ENCODE measurements at regions not wholly inside any gene's neighbourhood (a gene's known extent, or its start where the extent isn't known, plus 50 kb on each side); places are given as distances from the start of the nearest gene placed in this dataset.
"Not testable (repeated sequence)": the region's sequence is repeated elsewhere in the genome, so short reads cannot be mapped to it uniquely, and the experiment has no call there.

DNA sequence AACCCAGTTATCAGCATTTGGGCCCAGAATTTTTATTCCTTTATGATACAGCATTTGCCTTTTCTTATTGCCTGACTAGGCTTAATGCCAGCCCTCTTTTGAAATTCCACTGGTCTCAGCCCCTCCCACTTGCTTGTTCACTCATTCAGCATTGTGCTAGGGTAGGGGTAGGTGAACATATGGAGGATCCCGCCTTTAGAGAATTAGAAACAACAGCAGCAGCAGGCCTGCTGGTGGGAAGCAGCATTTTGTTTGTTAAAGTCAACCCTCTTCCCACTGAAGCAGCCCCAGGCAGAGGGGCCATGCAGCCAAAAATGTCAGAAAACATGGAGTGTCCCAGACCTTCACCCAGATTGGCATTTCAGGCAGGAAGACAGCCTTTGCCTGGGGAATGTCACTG, 1355.2 kb downstream of the CDH8 start:
- DNase-seq (ENCODE audit: low spot score): no peak

DNA sequence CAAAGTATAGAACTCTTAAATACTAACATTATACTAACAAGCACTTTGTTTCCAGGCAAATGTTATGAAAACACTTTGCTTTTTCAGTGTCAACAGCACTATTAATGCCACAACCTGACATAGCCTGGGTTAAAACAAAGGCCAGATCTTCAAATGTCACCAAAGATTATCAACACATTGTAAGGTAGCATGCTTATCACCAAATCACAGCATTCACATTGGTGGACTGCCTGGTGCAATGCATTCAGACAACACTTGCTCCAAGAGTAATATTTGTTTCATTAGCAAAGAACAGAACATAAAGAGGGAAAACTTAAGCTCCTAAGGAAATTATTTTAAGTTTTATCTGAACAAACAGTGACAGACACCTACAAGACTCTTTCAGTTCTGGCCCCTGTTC, 1361.2 kb downstream of the CDH8 start:
- no peak for DNase-seq (ENCODE audit: low spot score)

DNA sequence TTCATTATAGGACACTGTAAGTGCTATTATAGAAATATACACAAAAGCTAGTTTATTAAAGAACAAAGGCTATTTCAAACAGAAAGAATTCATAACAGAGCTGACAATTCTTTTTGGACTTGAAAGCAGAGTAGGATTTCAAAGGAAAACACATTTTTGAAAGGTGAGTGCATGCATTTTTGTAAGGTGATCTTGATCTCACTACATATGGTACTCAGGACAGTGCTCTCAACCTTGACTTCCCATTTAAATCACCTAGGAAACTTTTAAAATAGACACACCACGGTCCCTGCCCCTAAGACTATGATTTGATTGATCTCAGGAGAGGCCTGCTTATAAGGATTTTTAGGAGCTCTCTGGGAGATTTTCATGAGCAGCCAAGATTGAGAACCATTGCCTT, 1362.0 kb downstream of the CDH8 start:
- DNase-seq (ENCODE audit: low spot score): no peak

DNA sequence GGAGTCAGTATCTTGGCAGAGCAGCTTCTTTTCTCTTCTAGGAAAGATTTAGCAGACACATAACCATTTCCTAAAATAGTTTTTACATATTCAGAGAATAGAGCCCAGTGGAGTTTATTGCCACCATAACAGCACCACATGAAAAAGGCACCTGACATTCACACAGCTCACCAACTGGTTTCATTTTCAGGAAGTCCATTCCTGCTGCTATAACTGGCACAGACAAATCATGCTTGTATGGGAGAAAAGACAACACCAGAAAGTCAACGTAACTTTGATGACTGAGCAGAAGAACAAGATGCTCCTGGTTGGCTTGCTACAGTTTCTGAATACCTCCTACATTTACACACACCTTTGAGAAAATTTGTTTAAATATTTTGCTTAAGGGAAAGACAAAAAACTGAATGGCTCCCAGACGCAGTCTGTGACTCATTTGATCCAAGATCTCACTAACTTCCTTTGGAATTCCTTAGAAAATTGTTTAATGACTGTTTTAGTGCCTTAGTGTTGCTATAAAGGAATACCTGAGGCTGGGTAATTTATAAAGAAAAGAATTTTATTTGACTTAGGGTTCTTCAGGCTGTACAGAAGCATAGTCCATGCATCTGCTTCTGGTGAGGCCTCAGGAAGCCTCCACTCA, 1380.6 kb downstream of the CDH8 start:
- DNase-seq (ENCODE audit: low spot score): no peak

DNA sequence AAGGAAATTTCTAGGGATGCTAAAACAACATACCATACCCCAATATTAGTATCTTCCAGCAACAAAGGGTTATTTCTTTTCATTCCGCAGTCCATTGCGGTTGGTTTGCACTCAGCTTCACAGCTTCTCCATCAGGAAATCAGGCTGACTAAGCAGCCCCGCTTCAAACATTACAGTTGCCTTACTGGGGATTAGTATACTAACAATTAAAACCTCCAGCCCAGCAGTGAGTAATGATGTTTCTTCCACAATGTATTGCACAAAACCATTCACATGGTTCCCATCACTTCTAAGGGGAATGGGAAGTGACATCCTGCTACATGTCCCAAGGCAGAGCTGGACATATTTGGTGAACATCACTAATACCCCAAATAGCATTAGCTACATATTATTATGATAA, 1384.9 kb downstream of the CDH8 start:
- DNase-seq (ENCODE audit: low spot score): no peak

DNA sequence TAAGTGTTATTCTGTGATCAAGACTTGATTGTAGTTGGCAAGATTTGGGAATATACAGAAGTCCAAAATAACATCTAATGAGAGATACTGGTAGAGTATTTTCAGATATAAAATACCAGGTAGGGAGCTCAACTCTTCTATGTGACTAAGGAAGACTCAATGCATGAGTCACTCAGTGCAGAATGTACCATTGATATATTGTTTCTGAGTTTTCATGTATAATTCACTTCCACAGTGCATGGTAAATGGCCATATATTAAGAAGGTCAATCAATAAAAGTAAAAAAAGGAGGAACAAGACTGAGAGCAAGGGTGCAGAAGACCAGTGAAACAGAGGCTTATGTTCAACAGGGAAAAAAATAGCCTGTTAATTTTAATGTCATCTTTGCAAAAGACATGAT, 1387.9 kb downstream of the CDH8 start:
- DNase-seq (ENCODE audit: low spot score): no peak

DNA sequence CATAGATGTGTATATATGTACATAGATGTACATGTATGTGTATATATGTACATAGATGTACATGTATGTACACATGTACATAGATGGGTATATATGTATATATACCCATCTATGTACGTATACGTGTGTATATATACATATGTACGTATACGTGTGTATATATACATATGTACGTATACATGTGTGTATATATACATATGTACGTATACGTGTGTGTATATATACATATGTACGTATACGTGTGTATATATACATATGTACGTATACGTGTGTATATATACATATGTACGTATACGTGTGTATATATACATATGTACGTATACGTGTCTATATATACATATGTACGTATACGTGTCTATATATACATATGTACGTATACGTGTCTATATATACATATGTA, 1388.8 kb downstream of the CDH8 start:
- DNase-seq (ENCODE audit: low spot score): not testable (repeated sequence)

DNA sequence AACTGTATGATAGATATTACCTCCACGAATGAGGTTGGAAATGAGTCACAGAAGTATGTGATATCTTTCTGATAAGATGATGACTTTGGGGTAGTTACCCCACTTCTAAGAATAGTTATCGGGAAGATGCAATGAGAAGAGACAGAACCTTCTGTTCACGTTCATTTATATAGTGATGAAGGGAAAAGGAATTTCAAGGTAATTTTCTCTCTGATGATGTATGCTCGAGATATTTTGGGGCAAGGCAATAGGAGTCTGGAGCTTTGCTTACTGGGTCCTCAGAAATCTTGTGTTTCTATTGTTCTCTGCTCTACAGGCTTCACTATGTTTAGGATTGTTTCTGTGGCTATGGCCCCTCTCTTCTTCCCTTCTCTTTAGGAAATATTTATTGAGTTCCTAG, 1389.6 kb downstream of the CDH8 start:
- DNase-seq (ENCODE audit: low spot score): no peak

DNA sequence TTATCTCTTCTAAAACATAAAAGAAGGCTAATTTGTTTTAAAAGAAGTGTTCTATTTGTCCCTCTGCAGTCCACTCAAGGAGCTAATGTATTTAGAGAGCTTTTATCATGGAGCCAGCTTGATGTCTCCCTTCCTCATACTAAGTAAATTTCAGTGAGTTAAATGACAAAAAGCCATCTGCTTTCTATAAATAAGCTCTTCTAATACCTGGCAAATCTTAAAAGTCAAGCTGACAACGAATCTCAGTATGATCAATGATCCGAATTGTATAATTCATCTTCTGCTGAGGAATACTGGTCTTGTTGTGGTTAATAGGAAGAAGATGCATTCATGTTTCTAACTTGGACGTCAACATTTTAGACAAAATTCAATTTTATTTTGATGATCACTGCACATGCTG, 1390.7 kb downstream of the CDH8 start:
- DNase-seq (ENCODE audit: low spot score): no peak

DNA sequence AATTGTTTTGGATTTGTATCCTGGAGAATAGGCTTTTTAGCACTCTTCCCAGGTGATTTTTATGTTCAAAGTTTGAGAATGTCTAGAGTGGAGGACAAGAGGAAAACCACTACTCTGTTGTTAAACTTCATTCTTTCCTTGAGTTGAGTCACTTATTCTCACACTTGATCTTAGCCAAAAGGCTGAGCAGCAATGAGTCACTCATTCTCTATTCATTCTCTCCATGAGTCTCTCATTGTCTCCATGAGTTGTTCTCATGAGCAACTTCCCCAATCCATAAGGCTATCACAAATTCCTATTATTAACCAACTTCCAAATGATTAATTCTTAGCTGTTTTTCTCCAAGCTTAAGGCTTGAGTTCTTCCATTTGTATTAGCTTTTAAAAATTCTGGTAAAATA, 1393.3 kb downstream of the CDH8 start:
- no peak for DNase-seq (ENCODE audit: low spot score)

DNA sequence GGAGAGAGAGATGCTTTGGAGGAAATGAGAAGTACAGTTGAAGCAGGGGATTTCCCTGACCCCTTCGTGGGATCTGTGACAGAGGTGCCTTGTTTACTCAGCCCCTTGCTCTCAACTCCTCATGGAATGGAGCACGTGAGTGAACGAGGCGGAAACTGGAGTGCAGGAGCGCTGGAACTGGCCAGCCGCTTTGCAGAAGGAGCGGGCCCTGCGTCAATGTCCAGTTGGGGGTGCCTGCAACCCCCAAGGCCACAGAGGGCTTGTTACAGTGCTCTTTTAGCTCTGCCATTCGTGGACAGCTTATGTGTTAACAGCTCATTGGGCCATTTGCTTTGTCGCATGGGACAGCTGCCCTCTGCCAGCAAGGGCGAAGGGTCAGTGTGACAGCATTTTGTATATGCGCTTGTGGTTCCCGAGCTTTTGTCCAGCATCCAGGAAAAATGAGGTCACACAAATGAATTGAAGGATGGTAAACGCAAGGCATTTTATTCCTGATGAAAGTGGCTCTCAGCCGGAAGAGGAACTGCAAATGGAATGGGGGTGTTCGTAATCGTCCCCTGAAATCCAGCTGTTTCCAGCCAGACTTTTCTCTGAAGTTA, 1395.1 kb downstream of the CDH8 start:
- no peak for DNase-seq (ENCODE audit: low spot score)

DNA sequence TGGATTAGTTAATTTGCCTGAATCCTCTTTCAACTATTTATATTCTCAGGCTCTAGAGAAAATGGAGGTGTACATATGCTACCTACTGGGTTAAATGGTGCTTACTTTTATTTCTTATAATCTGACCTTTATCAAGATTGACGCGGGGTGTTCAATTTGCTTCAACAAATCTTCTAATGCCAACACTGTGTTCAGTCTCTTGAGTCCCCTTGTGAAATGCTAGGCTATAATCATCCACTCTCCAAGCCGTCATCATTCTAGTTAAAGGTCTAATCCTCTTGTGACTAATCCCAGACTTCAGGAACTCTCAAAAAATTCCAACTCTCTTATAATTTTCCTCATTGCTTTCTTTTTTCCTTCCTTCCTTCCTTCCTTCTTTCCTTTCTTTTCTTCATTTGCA, 1396.2 kb downstream of the CDH8 start:
- DNase-seq (ENCODE audit: low spot score): no peak

DNA sequence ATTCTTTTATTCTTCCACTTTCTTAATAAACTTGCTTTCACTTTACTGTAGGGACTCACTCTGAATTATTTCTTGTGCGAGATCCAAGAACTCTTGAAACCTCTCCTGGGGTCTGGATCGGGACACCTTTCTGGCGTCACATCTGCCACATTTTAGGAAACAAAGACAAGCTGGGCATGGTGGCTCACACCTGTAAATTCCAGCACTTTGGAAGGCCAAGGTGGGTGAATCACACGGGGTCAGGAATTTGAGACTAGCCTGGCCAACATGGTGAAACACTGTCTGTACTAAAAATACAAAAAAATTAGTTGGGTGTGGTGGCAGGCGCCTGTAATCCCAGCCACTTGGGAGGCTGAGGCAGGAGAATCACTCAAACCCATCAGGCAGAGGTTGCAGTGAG, 1399.6 kb downstream of the CDH8 start:
- DNase-seq (ENCODE audit: low spot score): not testable (repeated sequence)

DNA sequence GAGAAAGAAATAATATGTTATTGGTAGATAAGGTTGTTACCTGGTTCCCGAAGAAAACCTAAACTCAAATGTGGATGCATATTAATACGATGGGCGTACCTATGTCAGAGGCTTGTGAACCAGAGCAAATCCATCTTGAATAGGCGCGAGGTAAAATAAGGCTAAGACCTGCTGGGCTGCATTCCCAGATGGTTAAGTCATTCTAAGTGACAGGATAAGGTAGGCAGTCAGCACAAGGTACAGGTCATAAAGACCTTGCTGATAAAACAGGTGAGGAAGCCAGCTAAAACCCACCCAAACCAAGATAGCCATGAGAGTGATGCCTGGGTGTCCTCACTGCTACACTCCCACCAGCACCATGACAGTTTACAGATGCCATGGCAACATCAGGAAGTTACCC, 1400.1 kb downstream of the CDH8 start:
- no peak for DNase-seq (ENCODE audit: low spot score)

DNA sequence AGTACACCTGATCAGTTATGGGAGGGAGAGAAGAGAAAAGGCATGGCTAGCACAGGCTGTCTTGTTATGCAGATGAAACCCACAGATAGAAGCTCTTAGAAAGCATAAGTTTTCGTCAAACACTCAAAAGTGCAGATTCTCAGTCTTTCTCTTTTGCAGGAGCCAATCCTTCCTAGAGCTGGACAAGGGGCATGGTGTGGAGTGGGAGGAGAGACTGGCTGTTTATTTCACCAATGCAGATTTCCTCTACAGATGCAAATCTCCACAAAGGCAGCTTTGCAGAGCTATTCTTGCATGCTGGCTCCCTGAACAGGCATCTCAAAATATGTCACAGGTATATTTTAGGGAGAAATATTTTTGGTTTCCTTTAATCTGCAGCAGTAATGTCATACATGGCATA, 1400.7 kb downstream of the CDH8 start:
- DNase-seq (ENCODE audit: low spot score): no peak

DNA sequence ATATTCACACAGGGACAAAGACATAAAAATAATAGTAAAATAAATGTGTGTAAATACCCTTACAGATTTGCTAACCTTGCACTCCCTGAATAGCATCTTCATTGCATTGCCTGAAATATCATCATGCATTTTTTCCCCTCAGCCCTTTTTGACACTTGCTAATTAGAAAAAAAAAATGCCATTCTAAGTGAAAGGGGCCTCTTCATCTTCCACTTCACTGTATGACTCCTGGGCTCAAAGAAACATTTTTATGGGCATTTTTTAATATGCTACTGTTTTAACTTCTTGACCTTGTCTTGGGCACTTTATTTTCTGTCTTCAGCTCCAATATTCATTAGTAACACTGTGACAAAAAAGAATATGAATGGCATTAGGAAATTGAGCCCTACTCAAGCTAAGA, 1424.4 kb downstream of the CDH8 start:
- no peak for DNase-seq (ENCODE audit: low spot score)

DNA sequence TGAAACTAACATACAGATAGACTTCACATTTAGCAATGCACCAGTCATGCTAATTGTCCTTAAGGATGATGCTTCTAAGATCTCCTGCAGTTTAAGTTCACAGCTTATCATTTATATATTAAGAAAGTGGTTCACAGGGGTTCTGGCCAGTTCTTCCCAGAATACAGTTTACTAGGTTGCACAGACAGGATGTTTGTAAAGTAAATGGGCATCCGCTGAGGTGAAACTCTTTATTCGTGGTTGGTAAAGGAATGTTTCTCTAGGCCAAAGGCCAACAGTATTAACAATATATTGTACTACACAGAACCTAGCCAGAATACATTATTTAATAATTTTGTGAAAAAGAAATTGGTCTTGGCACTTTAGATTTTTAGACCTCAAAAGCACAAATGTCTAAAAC, 1427.3 kb downstream of the CDH8 start:
- no peak for DNase-seq (ENCODE audit: low spot score)

DNA sequence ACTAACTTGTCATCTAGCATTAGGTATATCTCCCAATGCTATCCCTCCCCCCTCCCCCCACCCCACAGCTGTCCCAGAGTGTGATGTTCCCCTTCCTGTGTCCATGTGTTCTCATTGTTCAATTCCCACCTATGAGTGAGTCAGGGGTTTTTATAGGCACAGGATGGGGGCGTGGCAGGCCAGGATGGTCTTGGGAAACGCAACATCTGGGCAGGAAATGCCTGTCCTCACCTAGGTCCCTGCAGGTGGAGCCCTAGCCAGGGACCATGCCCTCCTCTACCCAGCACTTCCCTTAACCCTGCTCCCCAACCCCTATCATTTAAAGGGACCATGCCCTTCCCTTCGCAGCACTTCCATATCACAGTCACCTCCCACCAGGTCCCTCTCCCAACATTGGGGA, 1430.6 kb downstream of the CDH8 start:
- not testable (repeated sequence) for DNase-seq (ENCODE audit: low spot score)

DNA sequence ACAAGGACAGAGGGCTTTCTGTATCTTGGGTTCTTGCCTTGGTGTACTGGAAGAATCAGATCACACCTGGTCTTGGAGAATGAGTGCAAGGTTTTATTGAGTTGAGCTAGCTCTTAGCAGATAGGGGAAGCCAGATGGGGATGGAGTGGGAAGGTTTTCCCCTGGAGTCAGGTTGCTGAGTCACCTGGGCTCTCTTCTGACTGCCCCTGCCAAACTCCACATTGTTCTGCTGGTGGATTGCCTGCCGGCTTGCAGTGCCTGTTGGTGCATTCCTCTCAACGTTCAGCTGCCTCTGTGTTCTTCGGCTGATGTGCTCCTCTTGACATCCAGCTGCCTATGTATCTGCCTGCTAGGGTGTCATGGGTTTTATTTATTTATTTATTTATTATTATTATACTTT, 1431.1 kb downstream of the CDH8 start:
- DNase-seq (ENCODE audit: low spot score): no peak

DNA sequence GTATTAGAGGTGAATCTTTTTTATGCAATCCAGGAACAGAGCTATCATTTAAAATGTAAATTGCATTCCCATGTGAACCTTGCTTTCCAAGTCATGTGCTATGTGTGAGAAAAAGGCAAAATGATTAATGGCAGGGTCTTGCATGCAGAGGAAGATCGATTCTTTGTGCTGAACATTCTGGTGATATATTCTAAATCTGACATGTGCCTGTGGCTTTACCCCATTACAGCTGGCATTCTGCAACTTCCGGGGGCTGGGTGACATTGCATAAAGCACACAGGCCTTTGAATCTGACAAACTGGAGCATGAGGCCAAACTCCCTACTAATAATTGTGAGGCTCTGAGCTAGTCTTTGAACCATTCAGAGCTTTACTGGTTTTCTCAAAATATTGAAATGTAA, 1449.7 kb downstream of the CDH8 start:
- no peak for DNase-seq (ENCODE audit: low spot score)

DNA sequence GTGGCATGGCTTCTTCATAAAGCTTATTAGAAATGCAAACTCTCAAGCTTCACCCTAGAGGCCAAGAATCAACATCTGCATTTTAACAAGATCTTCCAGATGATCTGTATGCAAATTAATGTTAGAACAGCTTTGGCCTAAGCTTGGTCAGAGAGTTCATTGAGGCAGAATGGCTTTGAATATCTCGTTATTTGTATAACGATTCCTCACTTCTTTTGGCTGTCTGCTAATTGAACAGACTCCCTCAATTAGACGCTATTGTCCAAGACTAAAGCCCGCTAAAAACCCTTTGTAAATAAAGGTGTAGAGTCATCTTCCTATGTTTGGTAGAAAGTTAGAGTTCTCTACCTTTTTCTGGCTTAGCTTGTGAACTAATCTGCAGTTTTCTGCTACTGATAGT, 1453.7 kb downstream of the CDH8 start:
- DNase-seq (ENCODE audit: low spot score): no peak

DNA sequence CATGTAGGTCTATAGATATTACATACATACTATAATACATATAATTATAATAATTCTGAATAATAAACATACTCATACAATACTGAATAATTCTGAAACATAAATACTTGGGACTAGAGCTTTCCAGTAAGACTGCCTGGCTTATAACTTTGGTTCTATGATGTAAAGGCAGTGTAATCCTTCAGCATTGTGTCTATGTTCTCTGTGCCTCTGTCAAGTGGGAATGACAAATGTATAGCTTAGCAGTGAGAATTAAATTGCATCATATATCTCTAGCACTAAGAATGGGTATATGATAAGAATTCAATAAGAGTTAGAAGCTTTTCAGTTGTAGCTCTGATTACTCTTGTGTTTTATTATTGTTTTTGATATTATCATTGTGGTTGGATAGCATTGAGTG, 1469.3 kb downstream of the CDH8 start:
- DNase-seq (ENCODE audit: low spot score): no peak

DNA sequence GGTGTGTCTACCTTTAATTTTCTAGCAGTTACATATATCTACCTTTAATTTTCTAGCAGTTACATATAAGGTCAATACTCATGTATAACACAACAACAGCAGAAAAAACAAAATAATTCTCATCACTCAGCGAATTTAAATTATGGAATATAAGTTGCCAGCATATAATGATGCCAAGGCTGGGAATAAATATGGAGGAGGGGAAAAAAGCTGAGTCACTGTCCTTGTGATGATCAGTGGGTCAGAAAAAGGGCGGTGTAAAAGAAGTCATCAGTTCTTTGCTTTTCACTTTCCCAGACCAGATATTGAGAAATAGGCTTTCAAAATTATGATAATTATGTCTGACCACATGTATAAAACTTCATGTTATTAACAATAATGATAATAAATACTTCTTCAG, 1471.7 kb downstream of the CDH8 start:
- DNase-seq (ENCODE audit: low spot score): no peak

DNA sequence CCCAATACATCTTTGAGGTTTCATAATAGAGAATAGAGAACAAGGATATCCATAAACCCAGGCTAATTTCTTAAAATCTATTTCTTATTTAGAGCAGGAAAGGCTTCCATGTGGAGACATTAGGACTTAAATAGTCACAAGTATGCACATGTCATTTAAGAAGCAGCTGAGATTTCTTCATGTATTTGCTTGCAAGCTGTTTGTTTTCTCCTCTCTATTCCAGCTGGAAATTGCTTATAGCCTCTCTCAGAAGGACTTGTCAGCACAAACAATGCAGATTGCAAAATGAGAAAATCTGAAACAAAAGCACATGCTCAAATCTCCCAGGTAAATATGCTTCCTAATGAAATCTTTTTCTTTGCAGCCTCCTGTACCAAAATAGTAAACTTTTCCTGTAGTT, 1473.1 kb downstream of the CDH8 start:
- no peak for DNase-seq (ENCODE audit: low spot score)

DNA sequence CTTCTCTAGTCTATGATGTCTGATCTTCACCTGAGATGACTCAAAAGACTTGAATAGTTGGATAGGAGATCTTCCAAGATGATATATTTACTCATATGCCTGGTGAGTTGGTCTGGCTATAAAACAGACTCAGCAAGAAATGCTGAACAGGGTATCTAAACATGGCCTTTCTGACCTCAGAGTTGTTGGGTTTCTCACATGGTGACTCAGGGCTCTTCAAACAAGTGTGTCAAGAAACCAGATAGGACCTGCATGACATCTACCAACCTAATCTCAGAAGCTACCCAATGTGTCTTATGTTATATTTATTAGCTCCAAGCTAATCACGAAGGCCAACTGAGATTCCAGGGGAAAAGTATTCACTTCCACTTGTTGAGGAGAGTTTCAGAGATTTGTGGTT, 1477.3 kb downstream of the CDH8 start:
- no peak for DNase-seq (ENCODE audit: low spot score)

All from Ammon's horn (tissue), 1 donor.